ENCODE measurements at regions not wholly inside any gene's neighbourhood (a gene's known extent, or its start where the extent isn't known, plus 50 kb on each side); places are given as distances from the start of the nearest gene placed in this dataset.
A peak's percentile ranks its signal among the peaks of the same experiment; 100 is the strongest.

DNA sequence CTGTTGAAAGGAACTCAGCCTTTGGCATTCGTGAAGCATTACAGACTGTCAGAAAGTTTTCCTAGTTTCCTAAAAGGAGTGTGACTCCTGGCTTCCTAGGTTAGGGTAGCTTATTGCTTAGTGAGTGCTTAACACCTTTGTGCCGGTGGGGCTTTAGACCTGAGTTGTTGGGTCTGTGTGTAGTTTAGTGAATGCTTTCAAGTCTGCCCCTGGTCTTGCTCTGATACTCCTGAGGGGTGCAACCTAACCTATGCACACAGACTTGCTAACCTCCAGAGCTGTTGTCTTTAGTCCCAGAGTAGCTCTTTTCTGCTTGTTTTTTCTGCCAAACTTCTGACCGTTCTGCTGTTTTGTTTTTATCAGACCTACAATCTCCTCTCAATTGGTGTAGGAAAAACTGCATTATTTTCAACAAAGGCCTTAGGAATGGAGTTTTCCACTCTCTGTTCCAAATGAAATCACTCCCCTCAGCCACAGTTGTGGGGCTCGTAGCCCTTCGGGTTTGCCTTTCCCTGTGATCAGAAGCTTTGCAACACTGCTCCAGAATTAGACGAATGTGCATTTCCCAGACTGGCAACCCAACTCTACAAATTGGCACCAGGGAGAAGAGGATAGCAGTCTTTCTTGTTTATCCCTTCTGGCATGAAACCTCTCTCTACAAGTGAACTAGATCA is 1399.1 kb upstream of the PCDH7 start:
- no peak for FAIRE-seq

DNA sequence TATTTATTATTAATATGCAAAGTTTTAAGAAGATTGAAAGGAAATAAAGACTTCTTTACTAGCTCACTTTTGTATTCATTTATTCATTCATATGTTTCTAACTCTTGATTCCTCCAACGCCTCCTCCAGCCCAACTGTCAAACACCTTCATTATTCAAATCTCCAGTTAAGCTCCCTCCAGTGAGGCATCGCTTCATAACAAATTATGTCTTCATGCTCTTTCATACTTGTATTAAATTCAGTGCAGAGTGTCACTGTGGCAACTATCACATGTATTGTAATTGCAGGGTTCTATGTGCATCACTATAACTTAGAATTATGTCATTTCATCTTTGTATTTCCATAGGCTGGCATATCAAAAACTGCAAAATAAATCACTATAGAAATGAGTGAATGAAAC is 1394.2 kb upstream of the PCDH7 start:
- H3K9me3 ChIP-seq (ENCODE audit: control insufficient read depth in 2 of 3, insufficient read depth in 1 of 3, low read length in 3 of 3), result no peaks in the 10 kb centered on the region
- H3K9ac ChIP-seq (ENCODE audit: low read length in 3 of 3), result no peak overlapping the region
- no peak overlapping the region for H3K27ac ChIP-seq (ENCODE audit: low read depth in 2 of 2, low read length in 2 of 2)
- TF ChIP-seq, protein P1, sequence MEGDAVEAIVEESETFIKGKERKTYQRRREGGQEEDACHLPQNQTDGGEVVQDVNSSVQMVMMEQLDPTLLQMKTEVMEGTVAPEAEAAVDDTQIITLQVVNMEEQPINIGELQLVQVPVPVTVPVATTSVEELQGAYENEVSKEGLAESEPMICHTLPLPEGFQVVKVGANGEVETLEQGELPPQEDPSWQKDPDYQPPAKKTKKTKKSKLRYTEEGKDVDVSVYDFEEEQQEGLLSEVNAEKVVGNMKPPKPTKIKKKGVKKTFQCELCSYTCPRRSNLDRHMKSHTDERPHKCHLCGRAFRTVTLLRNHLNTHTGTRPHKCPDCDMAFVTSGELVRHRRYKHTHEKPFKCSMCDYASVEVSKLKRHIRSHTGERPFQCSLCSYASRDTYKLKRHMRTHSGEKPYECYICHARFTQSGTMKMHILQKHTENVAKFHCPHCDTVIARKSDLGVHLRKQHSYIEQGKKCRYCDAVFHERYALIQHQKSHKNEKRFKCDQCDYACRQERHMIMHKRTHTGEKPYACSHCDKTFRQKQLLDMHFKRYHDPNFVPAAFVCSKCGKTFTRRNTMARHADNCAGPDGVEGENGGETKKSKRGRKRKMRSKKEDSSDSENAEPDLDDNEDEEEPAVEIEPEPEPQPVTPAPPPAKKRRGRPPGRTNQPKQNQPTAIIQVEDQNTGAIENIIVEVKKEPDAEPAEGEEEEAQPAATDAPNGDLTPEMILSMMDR (IDR thresholded peaks at IDR 0.05; ENCODE audit: borderline replicate concordance, extremely low read depth, insufficient read depth), result no peak
- DNase-seq, result no peak
- H3K27me3 ChIP-seq (ENCODE audit: control insufficient read depth, insufficient read depth, low read length), result no peaks in the 10 kb centered on the region
- H3K36me3 ChIP-seq (ENCODE audit: control insufficient read depth in 2 of 3, insufficient read depth in 3 of 3, low read length in 3 of 3), result no peaks in the 10 kb centered on the region
- no peak for FAIRE-seq
- H3K4me1 ChIP-seq (ENCODE audit: control insufficient read depth in 2 of 3, insufficient read depth in 2 of 3, low read depth in 1 of 3, low read length in 3 of 3), result no peaks in the 10 kb centered on the region
- H3K4me3 ChIP-seq (ENCODE audit: low read length in 3 of 3), result no peak overlapping the region
- intact Hi-C loops (cut with DNase I), result no loop called here

More for the DNA sequence above, 1399.1 kb upstream of the PCDH7 start:
- Histone ChIP-seq H3K27ac (ENCODE audit: low read depth in 2 of 2, low read length in 2 of 2) (no peak overlapping the region), H3K36me3 (ENCODE audit: control insufficient read depth in 2 of 3, insufficient read depth in 3 of 3, low read length in 3 of 3) (no peaks in the 10 kb centered on the region), H3K4me1 (ENCODE audit: control insufficient read depth in 2 of 3, insufficient read depth in 2 of 3, low read depth in 1 of 3, low read length in 3 of 3) (no peaks in the 10 kb centered on the region), H3K4me3 (ENCODE audit: low read length in 3 of 3) (no peak overlapping the region), H3K9me3 (ENCODE audit: control insufficient read depth in 2 of 3, insufficient read depth in 1 of 3, low read length in 3 of 3) (no peaks in the 10 kb centered on the region), H3K27me3 (ENCODE audit: control insufficient read depth, insufficient read depth, low read length) (no peaks in the 10 kb centered on the region), H3K9ac (ENCODE audit: low read length in 3 of 3) (no peak overlapping the region)
- intact Hi-C loops (cut with DNase I), result no loop called here
- TF ChIP-seq, protein P1 (IDR thresholded peaks at IDR 0.05; ENCODE audit: borderline replicate concordance, extremely low read depth, insufficient read depth), result no peak
- DNase-seq, result peak in 1 of 5 donors; percentile 1

GRCh38 chr4:29326816-29327215 is 1393.4 kb upstream of the PCDH7 start:
- DNase-seq, result peak in 1 of 5 donors; percentile 16

More at GRCh38 chr4:29326816-29327215, 1393.4 kb upstream of the PCDH7 start:
- TF ChIP-seq, protein P1 (IDR thresholded peaks at IDR 0.05; ENCODE audit: borderline replicate concordance, extremely low read depth, insufficient read depth), result no peak
- H3K36me3 ChIP-seq (ENCODE audit: control insufficient read depth in 2 of 3, insufficient read depth in 3 of 3, low read length in 3 of 3), result no peaks in the 10 kb centered on the region
- intact Hi-C loops (cut with DNase I), result no loop called here
- no peaks in the 10 kb centered on the region for H3K4me1 ChIP-seq (ENCODE audit: control insufficient read depth in 2 of 3, insufficient read depth in 2 of 3, low read depth in 1 of 3, low read length in 3 of 3)
- no peak for FAIRE-seq
- no peak overlapping the region for H3K9ac ChIP-seq (ENCODE audit: low read length in 3 of 3)
- no peaks in the 10 kb centered on the region for H3K27me3 ChIP-seq (ENCODE audit: control insufficient read depth, insufficient read depth, low read length)
- H3K9me3 ChIP-seq (ENCODE audit: control insufficient read depth in 2 of 3, insufficient read depth in 1 of 3, low read length in 3 of 3), result no peaks in the 10 kb centered on the region
- H3K4me3 ChIP-seq (ENCODE audit: low read length in 3 of 3), result no peak overlapping the region
- no peak overlapping the region for H3K27ac ChIP-seq (ENCODE audit: low read depth in 2 of 2, low read length in 2 of 2)
